ENCODE measurements at regions not wholly inside any gene's neighbourhood (a gene's known extent, or its start where the extent isn't known, plus 50 kb on each side); places are given as distances from the start of the nearest gene placed in this dataset.

- peak; percentile 10 for DNase-seq (ENCODE audit: low read depth, low spot score)
Measured at GRCh38 chr4:73671348-73671747, 51.1 kb upstream of the RASSF6 start.

- DNase-seq (ENCODE audit: low read depth, low spot score): no peak
Measured at GRCh38 chr4:73673286-73673685, 53.0 kb upstream of the RASSF6 start.

- DNase-seq (ENCODE audit: low read depth, low spot score): no peak
Measured at GRCh38 chr4:73674451-73674919, 54.2 kb upstream of the RASSF6 start.

- DNase-seq (ENCODE audit: low read depth, low spot score): no peak
Measured at GRCh38 chr4:73675623-73676022, 55.4 kb upstream of the RASSF6 start.

- DNase-seq (ENCODE audit: low read depth, low spot score): no peak
Measured at GRCh38 chr4:73676136-73676535, 55.9 kb upstream of the RASSF6 start.

- no peak for DNase-seq (ENCODE audit: low read depth, low spot score)
Measured at GRCh38 chr4:73676861-73677323, 56.7 kb upstream of the RASSF6 start.

- no peak for DNase-seq (ENCODE audit: low read depth, low spot score)
Measured at GRCh38 chr4:73679836-73680235, 59.6 kb upstream of the RASSF6 start.

DNA sequence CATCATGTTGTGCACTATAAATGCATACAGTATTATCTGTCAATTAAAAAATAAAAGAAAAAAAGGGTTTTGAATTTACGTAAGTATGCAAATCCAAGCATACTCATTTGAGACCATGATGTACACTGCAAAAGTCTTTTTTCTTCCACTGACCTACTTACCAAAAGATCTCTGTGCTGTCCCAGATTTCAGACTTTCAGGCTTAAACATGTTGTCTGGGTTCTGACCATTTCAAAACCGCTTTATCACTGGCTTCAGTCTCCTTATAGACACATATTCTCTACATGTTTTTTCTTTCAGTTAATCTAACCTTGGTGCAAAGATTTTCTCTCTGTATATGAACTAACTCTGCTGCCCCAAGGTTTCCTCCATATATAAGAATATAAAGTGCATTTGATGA is 58.6 kb upstream of the CXCL8 start:
- no peak for DNase-seq (ENCODE audit: low read depth, low spot score)

DNA sequence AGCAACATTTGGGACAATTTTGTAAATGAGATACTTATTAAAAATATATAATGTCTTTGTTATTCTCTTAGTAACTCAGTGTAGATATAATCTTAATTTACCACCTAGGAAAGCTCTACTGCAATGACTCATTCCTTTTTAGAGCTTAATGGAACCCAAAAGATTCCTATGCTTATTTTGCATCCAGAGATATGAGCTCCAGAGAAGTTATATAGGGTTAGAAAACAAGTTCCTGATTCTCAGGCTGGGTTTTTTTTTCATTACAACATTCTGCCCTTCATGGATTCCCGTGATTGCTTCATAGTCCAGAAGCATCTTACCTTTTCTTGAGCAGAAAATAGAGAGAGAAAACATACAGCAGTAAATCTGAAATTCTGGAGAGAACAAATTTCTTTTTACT is 57.9 kb upstream of the CXCL8 start:
- DNase-seq (ENCODE audit: low read depth, low spot score): no peak

- DNase-seq (ENCODE audit: low read depth, low spot score): no peak
Measured at GRCh38 chr4:73683033-73683432, 57.3 kb upstream of the CXCL8 start.

DNA sequence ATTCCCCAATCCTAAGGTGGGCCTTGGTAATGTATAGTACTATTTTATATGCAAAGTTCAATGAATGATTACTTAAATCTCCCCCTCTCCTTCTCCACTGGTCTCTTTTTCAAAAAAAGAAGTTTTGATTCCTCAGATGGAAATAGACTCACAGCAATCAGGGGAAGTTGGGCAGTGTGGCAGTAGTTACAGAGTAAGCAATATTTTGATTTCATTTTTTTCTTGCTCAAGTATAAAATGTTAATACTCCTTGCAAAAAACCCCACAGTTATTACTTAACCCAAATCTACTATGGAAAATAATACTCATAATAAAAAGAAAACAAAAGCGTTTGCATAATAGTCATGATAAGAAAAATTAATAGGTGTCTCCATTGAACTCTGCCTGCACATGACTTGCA is 56.9 kb upstream of the CXCL8 start:
- DNase-seq (ENCODE audit: low read depth, low spot score): no peak

DNA sequence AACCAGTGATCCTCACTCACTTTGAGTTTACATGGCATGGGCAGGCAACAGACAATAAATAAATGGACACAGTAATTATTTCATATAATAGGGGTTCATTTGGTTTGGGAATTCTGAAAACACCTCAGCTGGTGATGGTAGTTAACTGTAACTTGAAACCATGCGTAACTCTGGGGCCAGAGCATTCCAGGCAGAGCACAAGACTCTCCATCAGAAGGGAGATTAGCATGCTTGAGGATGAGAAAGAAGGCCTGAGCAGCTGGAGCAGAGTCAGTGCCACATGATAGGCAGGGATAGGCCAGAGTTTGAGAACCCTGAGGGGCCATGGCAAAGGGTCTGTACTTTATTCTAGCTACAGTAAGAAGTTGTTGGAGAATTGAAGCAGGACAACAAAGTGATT is 56.3 kb upstream of the CXCL8 start:
- DNase-seq (ENCODE audit: low read depth, low spot score): no peak

GRCh38 chr4:73685052-73685451 is 55.3 kb upstream of the CXCL8 start:
- DNase-seq (ENCODE audit: low read depth, low spot score): no peak

- DNase-seq (ENCODE audit: low read depth, low spot score): no peak
Measured at GRCh38 chr4:73687421-73687820, 52.9 kb upstream of the CXCL8 start.

DNA sequence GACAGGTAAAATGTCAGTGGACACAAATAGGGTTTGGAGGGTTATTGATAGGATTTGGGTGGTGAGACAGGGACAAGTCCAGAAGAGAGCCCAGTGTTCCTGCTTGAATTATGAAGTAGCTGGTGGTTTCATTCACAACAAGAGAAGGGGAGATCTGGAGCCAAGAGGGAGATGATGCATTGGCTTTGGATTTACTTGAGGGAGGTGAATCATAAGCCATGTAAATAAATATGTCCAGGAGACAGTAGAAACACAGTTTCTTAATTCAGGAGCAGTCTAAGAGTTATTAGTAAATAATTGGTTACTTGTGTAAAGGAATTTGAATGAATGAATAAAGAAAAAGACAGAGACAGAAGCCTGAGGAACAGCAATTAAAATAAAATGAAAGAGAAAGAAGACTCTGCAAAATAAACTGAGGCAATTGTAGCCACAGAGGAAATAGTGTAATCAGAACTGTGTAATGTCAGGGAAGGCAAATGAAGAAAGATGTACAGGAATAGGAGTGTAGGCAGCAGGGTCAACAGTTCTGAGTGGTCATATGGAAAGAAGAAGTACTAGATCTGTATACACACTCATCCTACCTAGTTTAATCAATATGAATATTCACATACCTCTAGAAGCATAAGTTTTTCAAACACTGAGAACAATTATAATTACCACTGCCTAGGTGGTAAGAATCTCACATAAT is 50.2 kb upstream of the CXCL8 start:
- no peak for DNase-seq (ENCODE audit: low read depth, low spot score)
